IMR-90 (cell line): ENCODE measurements at regions not wholly inside any gene's neighbourhood (a gene's known extent, or its start where the extent isn't known, plus 50 kb on each side); places are given as distances from the start of the nearest gene placed in this dataset.

Experiments used
- ATAC-seq: fragments of 200-7000 bp; cut with Tn5 transposase; 2 replicates; pipeline ENCODE4 v1.9.1; 2020; ENCODE audit warnings: low read depth, mild to moderate bottlenecking, moderate library complexity
- BruUV-seq: library from RNA; stranded (reverse); fragments of 400-500 nt; replicated peaks from 2 replicates; lab custom pipeline; 2021; lab: Mats Ljungman, UMichigan
- CTCF ChIA-PET: fragments of 300-600 bp; formaldehyde crosslinking; extraction: SDS; loops from one replicate; lab custom pipeline; 2021; ENCODE audit warnings: antibody characterized with exemption; lab: Yijun Ruan, JAX
- POLR2A ChIA-PET: fragments of 300-600 bp; sonication (Branson Sonifier 250); formaldehyde crosslinking; loops from one replicate; lab custom pipeline; 2022; ENCODE audit warnings: antibody characterized with exemption; ENCODE audit not compliant: unreplicated experiment; lab: Charles Lee
- DNase-seq: peaks from one replicate; pipeline ENCODE4 v3.0.0; 2013
- H2AFZ ChIP-seq: replicated peaks from 2 replicates; pipeline ENCODE3; 2013; ENCODE audit warnings: low read length, mild to moderate bottlenecking; ENCODE audit not compliant: poor library complexity
- H2AK5ac ChIP-seq: 2 replicates; pipeline ENCODE4 v1.6.1; 2013; ENCODE audit warnings: low read depth, low read length, inconsistent platforms
- H2AK9ac ChIP-seq: replicated peaks from 2 replicates; pipeline ENCODE3; 2013; ENCODE audit warnings: mild to moderate bottlenecking, low read depth, low read length, moderate library complexity; ENCODE audit not compliant: poor library complexity
- H2BK120ac ChIP-seq: 2 replicates; pipeline ENCODE4 v1.6.1; 2013; ENCODE audit warnings: low read depth, low read length, inconsistent platforms
- H2BK15ac ChIP-seq: 3 replicates; pipeline ENCODE4 v1.6.1; 2013; ENCODE audit warnings: low read depth, low read length, inconsistent platforms
- H2BK20ac ChIP-seq: 2 replicates; pipeline ENCODE4 v1.6.1; 2013; ENCODE audit warnings: low read depth, mild to moderate bottlenecking, inconsistent platforms, low read length, moderate library complexity
- H2BK5ac ChIP-seq: 2 replicates; pipeline ENCODE4 v1.6.1; 2013; ENCODE audit warnings: mild to moderate bottlenecking, low read depth, low read length, inconsistent platforms; ENCODE audit not compliant: poor library complexity, severe bottlenecking
- H3K14ac ChIP-seq: replicated peaks from 2 replicates; pipeline ENCODE4 v1.6.1; 2013; ENCODE audit warnings: low read depth, low read length, inconsistent platforms
- H3K18ac ChIP-seq: 2 replicates; pipeline ENCODE4 v1.6.1; 2013; ENCODE audit warnings: low read depth, low read length, control low read depth
- H3K23ac ChIP-seq: 2 replicates; pipeline ENCODE4 v1.6.1; 2013; ENCODE audit warnings: low read depth, low read length, inconsistent platforms
- H3K27ac ChIP-seq: 2 replicates; pipeline ENCODE4 v1.5.1; 2013; ENCODE audit warnings: mild to moderate bottlenecking, control low read depth, low read length; ENCODE audit not compliant: insufficient read depth
- H3K27me3 ChIP-seq: 2 replicates; pipeline ENCODE4 v1.6.1; 2013; ENCODE audit warnings: low read length; ENCODE audit not compliant: control insufficient read depth, insufficient read depth
- H3K36me3 ChIP-seq: 2 replicates; pipeline ENCODE4 v1.6.1; 2013; ENCODE audit warnings: low read length, mixed read lengths; ENCODE audit not compliant: control insufficient read depth, insufficient read depth
- H3K4ac ChIP-seq: 2 replicates; pipeline ENCODE4 v1.6.1; 2013; ENCODE audit warnings: low read depth, low read length, inconsistent platforms
- H3K4me1 ChIP-seq: 2 replicates; pipeline ENCODE4 v1.6.1; 2013; ENCODE audit warnings: low read length, mixed read lengths; ENCODE audit not compliant: control insufficient read depth, insufficient read depth
- H3K4me2 ChIP-seq: 2 replicates; pipeline ENCODE4 v1.6.1; 2013; ENCODE audit warnings: low read depth, mild to moderate bottlenecking, control low read depth, low read length, moderate library complexity
- H3K4me3 ChIP-seq: 2 replicates; pipeline ENCODE4 v1.5.1; 2013; ENCODE audit warnings: low read depth, mild to moderate bottlenecking, control low read depth, low read length, moderate library complexity; ENCODE audit not compliant: insufficient read depth
- H3K56ac ChIP-seq: 2 replicates; pipeline ENCODE4 v1.6.1; 2013; ENCODE audit warnings: low read length, inconsistent platforms; ENCODE audit not compliant: insufficient read depth; ENCODE audit errors: extremely low read depth
- H3K79me1 ChIP-seq, 2 experiments: 2 replicates each; pipeline ENCODE4 v1.6.1; 2013; ENCODE audit warnings: low read length in 2 of 2, inconsistent platforms in 1 of 2, low read depth in 1 of 2
- H3K9ac ChIP-seq: 2 replicates; pipeline ENCODE4 v1.6.1; 2013; ENCODE audit warnings: low read depth, low read length, control low read depth
- H3K9me1 ChIP-seq: 2 replicates; pipeline ENCODE4 v1.6.1; 2013; ENCODE audit warnings: low read length, inconsistent platforms; ENCODE audit not compliant: insufficient read depth
- H3K9me3 ChIP-seq: 2 replicates; pipeline ENCODE4 v1.6.1; 2013; ENCODE audit warnings: low read length; ENCODE audit not compliant: control insufficient read depth, insufficient read depth
- H4K20me1 ChIP-seq: 2 replicates; pipeline ENCODE4 v1.6.1; 2013; ENCODE audit warnings: low read length, inconsistent platforms; ENCODE audit not compliant: insufficient read depth
- H4K5ac ChIP-seq: 2 replicates; pipeline ENCODE4 v1.6.1; 2013; ENCODE audit warnings: mild to moderate bottlenecking, low read depth, low read length, control low read depth
- H4K8ac ChIP-seq, 2 experiments: 2 replicates each; pipeline ENCODE4 v1.6.1; 2013; ENCODE audit warnings: low read depth in 2 of 2, low read length in 2 of 2, control low read depth in 1 of 2, inconsistent platforms in 1 of 2
- H4K91ac ChIP-seq: 2 replicates; pipeline ENCODE4 v1.6.1; 2013; ENCODE audit warnings: low read depth, low read length, inconsistent platforms; ENCODE audit not compliant: insufficient read depth
- FOS ChIP-seq: fragments of 150-350 bp; IDR thresholded peaks from 2 replicates; pipeline ENCODE4 v1.6.1; 2016; ENCODE audit warnings: low read depth, low read length
- WGBS, 2 experiments: methylation state at CpG; one replicate each; pipeline versions ENCODE4 v1.1.5 to v1.1.7; 2013; ENCODE audit warnings: missing lambda C conversion rate in 2 of 2; ENCODE audit not compliant: insufficient read length in 1 of 2; ENCODE audit errors: extremely low coverage in 2 of 2; 5-methylcytosine and 5-hydroxymethylcytosine counted together
- dilution Hi-C: fragments of 300-500 bp; cut with HindIII; formaldehyde crosslinking; loops from one replicate; pipeline ENCODE4 v1.14.3; 2018; ENCODE audit warnings: low sequenced_read_pairs; ENCODE audit not compliant: unreplicated experiment
- in situ Hi-C: fragments of 300-500 bp; cut with MboI; formaldehyde crosslinking; loops from 3 replicates; pipeline ENCODE4 v1.14.3; 2019; ENCODE audit warnings: low sequenced_read_pairs, inconsistent platforms, mixed read lengths
- intact Hi-C: fragments of 100-400 bp; cut with micrococcal nuclease; formaldehyde crosslinking; loops from 2 replicates; pipeline ENCODE4 v1.10.0; 2022

- ATAC-seq = no peak
- Histone ChIP-seq H2BK20ac (no peak overlapping the region), H3K9ac (no peak overlapping the region), H3K27me3 (no peaks in the 10 kb centered on the region), H3K36me3 (no peaks in the 10 kb centered on the region), H4K20me1 (no peaks in the 10 kb centered on the region), H2AK9ac (no peak overlapping the region), H2BK15ac (no peak overlapping the region), H3K27ac (no peak overlapping the region), H2BK5ac (no peak overlapping the region), H3K4me1 (no peaks in the 10 kb centered on the region), H3K4ac (no peak overlapping the region), H3K4me3 (no peak overlapping the region), H2BK120ac (no peak overlapping the region), H3K23ac (no peak overlapping the region), H3K56ac (no peak overlapping the region), H4K8ac (no peak overlapping the region), H3K9me3 (peaks cover 3% of the 10 kb centered on the region; the same call in 1 of the 2 replicates), H2AFZ (no peak overlapping the region), H3K79me1 (no peaks in the 10 kb centered on the region), H4K5ac (no peak overlapping the region), H3K4me2 (no peak overlapping the region), H2AK5ac (no peak overlapping the region), H3K14ac (no peak overlapping the region), H4K91ac (no peak overlapping the region), H3K9me1 (no peaks in the 10 kb centered on the region), H3K18ac (no peak overlapping the region)
- in situ Hi-C loops (no loop called here), dilution Hi-C loops (no loop called here), intact Hi-C loops (no loop called here)
- no TSS peak for BruUV-seq
- CTCF ChIA-PET = no interaction called here
- no peak for TF ChIP-seq FOS
- no CpG with 5 or more reads among the region's 7 CpGs for WGBS, 2 experiments
- DNase-seq = no peak
- POLR2A ChIA-PET = no interaction called here
These were observed 482.0 kb upstream of the SUCLG2 start for GRCh38 chr3:68136411-68136810.
